Inflammatory macrophage treated with lipopolysaccharide for 4 hours (primary cell): ENCODE measurements at regions not wholly inside any gene's neighbourhood (a gene's known extent, or its start where the extent isn't known, plus 50 kb on each side); places are given as distances from the start of the nearest gene placed in this dataset.
"Not testable (repeated sequence)": the region's sequence is repeated elsewhere in the genome, so short reads cannot be mapped to it uniquely, and the experiment has no call there.

Experiments used
- DNase-seq: peaks from one replicate; pipeline ENCODE4 v3.0.0-alpha.2; 2020

DNA sequence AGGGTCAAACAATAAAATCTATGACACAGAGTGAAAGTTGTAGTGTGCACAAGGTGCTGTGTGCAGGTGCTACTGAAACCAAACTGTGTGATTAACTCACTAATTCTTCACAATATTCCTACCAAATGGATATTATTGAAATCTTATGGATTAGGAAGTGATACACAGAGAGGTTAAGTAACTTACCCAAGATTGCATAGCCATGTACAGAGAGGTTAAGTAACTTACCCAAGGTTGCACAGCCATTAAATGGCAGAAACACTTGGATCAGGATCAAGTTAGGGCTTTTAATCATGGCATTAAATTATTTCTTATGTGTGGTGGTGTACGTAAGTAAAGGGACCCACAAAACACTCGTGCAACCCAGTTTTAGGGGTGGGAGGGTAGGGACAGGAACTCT is 771.4 kb downstream of the AACS start:
- no peak for DNase-seq

- DNase-seq, result no peak
Observed at GRCh38 chr12:125841332-125841731, 776.1 kb downstream of the AACS start.

DNA sequence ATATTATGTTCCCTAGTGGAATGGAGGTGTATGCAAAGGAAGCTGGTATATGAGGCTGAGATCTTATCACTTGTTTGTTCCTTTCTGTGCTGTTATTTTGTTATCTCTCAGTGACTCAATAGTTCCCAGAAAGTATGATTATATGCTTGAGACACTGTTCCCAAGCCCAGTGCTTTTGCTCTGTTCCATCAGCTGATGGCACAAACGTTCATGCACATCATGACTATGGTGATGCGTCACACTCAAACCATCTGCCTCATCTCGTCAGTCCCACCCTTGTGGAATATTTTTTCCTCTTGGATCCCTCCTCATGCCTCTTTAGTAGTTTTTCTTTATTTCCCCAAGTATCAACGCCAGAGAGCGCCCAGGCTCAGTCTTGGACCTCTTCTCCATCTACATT is 786.9 kb downstream of the AACS start:
- DNase-seq, result no peak

- no peak for DNase-seq
Observed at GRCh38 chr12:125852679-125853078, 787.4 kb downstream of the AACS start.

DNA sequence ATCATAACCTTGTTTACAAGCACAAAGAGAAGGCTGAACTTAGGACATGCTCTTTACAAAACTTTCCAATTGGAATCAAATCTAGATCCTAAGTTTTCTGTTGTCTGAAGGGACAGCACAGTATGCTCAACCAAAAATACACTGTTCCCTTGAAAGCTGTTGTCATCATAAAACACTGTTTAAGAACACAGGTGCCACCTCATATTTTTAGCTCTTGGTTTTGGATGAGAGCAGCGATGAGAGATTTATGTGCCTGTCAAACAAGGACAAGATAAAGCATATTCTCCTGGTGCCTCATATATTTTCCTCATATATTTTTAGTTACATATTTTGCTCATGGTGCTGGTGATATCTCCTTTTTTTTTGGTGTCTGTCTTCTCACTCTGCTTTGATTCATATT is 788.4 kb downstream of the AACS start:
- no peak for DNase-seq

DNA sequence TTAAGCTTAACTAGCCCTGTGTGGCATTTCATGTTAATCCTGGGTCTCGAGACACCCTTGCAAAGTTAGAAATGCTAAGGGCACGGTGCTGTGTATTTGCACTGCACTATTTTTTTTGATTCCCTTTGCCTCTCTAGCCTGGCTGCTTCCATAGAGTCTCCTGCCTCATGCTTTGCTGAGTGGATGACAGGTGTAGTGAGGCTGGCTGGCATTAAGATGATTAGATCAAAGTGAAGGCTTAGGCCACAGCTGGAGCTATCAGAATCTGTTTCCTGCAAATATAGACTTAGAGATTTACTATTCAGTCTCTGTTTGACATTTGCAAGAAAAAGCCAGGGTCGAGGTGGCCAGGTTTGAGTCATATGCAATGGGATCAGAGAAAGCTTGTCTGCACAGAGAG is 791.1 kb downstream of the AACS start:
- DNase-seq, result no peak

DNA sequence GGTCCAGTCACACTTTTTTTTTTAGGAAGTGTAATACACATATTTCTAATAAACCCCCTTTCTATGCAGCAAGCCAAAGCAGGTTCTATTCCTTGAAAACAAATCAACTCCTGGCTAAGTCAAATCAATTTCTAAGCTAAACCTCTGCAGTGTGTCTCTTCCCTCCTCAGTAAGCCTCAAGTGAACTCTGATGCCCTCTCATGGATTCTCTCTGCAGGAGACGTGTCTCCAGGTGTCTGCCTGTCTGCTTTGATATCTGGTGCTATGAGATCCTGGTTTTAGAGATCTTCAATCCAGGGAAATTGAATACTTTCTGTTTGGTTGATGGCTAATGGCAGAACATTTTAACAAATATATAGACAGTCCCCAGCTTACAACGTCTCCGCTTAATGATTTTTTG is 791.7 kb downstream of the AACS start:
- DNase-seq, result no peak

- DNase-seq, result no peak
Observed at GRCh38 chr12:125860672-125861288, 795.5 kb downstream of the AACS start.

DNA sequence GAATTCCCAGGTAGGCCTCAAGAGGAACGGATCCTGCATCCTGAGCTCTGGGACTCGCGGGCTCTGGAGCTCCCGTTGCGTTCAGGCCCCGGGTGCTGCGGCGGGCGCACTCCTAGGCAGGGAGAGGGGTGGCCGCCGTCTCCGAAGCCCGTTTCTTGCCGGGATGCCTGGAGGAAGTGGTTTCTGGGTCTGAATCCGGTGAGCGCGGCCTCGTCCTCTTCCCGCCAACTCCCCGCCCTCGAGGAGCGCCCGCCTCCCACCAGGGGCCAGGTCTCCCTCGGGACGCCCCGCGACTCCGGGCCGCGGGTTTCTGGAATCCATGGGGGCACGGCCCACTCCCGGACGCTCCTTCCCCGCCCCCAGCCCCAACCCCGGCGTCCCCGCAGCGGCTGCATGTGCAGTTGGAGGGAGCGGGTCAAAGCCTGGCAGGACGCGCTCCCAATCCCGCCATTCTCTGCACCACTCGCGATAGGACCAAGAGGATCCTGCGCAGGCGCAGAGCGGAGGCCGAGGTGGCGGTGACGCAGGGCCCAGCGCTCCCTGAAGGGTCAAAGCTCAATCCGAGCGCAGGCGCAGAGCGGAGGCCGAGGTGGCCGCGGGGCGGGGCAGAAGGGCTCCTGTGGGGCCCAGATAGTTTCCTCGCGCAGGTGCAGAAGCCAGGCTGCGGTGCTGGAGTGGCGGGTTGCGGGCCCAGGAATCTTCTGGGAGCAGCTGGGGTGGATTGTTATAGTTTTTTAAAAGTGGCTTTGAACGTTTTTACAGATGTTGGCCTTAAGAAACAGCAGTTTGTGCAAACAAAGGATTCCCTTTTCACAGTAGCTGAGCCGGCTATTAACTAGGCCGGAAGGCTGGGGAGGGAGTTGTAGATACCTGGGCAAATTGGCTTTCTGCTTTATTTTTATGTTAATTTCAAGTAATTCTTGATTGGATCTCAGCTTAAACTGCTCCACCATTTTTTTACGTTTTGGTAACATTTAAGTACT is 796.4 kb downstream of the AACS start:
- DNase-seq, result no peak

DNA sequence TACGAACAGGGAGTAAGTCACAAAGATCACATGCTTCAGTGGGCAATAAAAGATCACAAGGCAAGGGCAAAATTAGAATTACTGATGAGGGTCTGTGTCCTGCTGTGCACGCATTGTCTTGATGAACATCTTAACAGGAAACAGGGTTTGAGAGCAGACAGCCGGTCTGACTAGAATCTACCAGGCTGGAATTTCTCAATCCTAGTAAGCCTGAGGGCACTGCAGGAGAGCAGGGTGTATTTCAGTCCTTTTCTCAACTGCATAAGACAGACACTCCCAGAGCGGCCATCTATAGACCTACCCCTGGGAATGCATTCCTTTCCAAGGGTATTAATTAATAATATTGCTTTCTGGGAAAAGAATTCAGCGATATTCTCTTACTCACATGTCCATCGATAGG is 800.0 kb downstream of the AACS start:
- DNase-seq, result not testable (repeated sequence)

GRCh38 chr12:125871811-125872594 is 806.8 kb downstream of the AACS start:
- DNase-seq, result no peak

GRCh38 chr12:125873016-125873415 is 807.8 kb downstream of the AACS start:
- no peak for DNase-seq

- no peak for DNase-seq
Observed at GRCh38 chr12:125878483-125878882, 813.2 kb downstream of the AACS start.

DNA sequence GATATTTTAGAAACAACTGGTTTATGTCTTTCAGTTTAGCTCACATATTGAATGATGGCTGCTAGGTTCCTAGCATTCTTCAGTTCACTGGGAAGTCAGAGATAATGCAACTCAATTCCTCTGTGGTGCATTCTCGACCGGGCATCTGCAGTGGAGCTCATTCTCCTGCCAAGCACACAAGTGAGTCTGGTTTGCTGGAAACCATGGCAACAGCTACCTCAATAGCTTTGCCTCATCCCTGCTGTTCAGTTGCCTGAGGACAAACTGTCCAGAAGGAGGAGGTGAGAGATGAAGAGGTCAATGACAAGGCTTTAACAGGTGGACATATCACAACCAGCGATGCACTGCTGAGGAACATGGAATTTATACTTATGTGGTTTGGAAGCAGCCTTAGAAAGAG is 816.9 kb downstream of the AACS start:
- no peak for DNase-seq

- DNase-seq, result no peak
Observed at GRCh38 chr12:125888921-125889320, 823.7 kb downstream of the AACS start.

DNA sequence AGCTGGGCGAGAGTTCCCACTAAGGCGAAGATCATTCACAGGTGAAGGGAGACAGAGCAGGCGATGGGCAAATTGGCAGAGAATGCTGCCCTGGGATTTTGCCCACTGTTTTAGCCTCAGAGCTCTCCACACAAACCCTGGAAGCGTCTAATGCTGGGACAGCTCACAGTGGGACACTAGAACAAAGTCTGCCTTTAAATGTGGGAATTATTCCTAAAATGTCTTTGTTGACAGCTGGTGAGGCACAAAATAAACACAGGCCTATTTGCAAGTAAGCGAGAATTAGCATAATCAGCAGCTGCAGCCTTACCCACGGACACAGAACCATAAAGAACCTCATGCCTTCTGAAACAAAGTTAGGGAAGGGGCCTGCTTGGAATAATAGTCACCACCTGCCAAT is 824.5 kb downstream of the AACS start:
- DNase-seq, result no peak

- DNase-seq, result no peak
Observed at GRCh38 chr12:125890366-125890905, 825.2 kb downstream of the AACS start.

- DNase-seq, result no peak
Observed at GRCh38 chr12:125890971-125891370, 825.7 kb downstream of the AACS start.

GRCh38 chr12:125892276-125892675 is 827.0 kb downstream of the AACS start:
- no peak for DNase-seq

GRCh38 chr12:125902991-125903390 is 837.8 kb downstream of the AACS start:
- DNase-seq, result no peak

GRCh38 chr12:125907351-125907750 is 842.1 kb downstream of the AACS start:
- no peak for DNase-seq

- DNase-seq, result no peak
Observed at GRCh38 chr12:125919856-125920470, 854.7 kb downstream of the AACS start.

GRCh38 chr12:125922330-125922729 is 857.1 kb downstream of the AACS start:
- DNase-seq, result no peak
